ENCODE measurements at regions not wholly inside any gene's neighbourhood (a gene's known extent, or its start where the extent isn't known, plus 50 kb on each side); places are given as distances from the start of the nearest gene placed in this dataset.
A peak's percentile ranks its signal among the peaks of the same experiment; 100 is the strongest.

GRCh38 chr5:171528865-171529614 lies 109.6 kb downstream of the FGF18 start:
- no peak for DNase-seq
- TF ChIP-seq CTCF (IDR thresholded peaks at IDR 0.05): no peak
- Mint-ChIP-seq H3K27me3 (ENCODE audit: low read depth, poor library complexity) (peaks cover 11% of the 10 kb centered on the region), H3K36me3 (ENCODE audit: low read depth) (no peaks in the 10 kb centered on the region), H3K4me3 (no peak overlapping the region), H3K4me1 (peaks cover 25% of the 10 kb centered on the region), H3K9me3 (no peaks in the 10 kb centered on the region), H3K27ac (no peak overlapping the region)

- H3K27ac Mint-ChIP-seq: no peak overlapping the region
- no peak overlapping the region for H3K4me3 Mint-ChIP-seq
- no peaks in the 10 kb centered on the region for H3K9me3 Mint-ChIP-seq
- no peak for TF ChIP-seq CTCF (IDR thresholded peaks at IDR 0.05)
- H3K27me3 Mint-ChIP-seq (ENCODE audit: low read depth, poor library complexity): peaks cover 11% of the 10 kb centered on the region
- peaks cover 34% of the 10 kb centered on the region for H3K4me1 Mint-ChIP-seq
- no peak for DNase-seq
- H3K36me3 Mint-ChIP-seq (ENCODE audit: low read depth): no peaks in the 10 kb centered on the region
Measured at GRCh38 chr5:171531638-171532037, 112.2 kb downstream of the FGF18 start.

GRCh38 chr5:171533153-171533552 lies 113.7 kb downstream of the FGF18 start:
- DNase-seq: no peak
- Mint-ChIP-seq H3K4me1 (peaks cover 49% of the 10 kb centered on the region), H3K27ac (no peak overlapping the region), H3K4me3 (no peak overlapping the region), H3K9me3 (peaks cover 6% of the 10 kb centered on the region), H3K36me3 (ENCODE audit: low read depth) (no peaks in the 10 kb centered on the region), H3K27me3 (ENCODE audit: low read depth, poor library complexity) (peaks cover 9% of the 10 kb centered on the region)
- TF ChIP-seq CTCF (IDR thresholded peaks at IDR 0.05): no peak

- Mint-ChIP-seq H3K36me3 (ENCODE audit: low read depth) (no peaks in the 10 kb centered on the region), H3K9me3 (peaks cover 6% of the 10 kb centered on the region), H3K27ac (no peak overlapping the region), H3K4me3 (no peak overlapping the region), H3K4me1 (peaks cover 58% of the 10 kb centered on the region), H3K27me3 (ENCODE audit: low read depth, poor library complexity) (peaks cover 6% of the 10 kb centered on the region)
- no peak for TF ChIP-seq CTCF (IDR thresholded peaks at IDR 0.05)
- no peak for DNase-seq
Measured at GRCh38 chr5:171534043-171534895, 114.8 kb downstream of the FGF18 start.

- H3K4me3 Mint-ChIP-seq: peak overlapping the region; percentile 31
- H3K27me3 Mint-ChIP-seq (ENCODE audit: low read depth, poor library complexity): peaks cover 4% of the 10 kb centered on the region
- peaks cover 64% of the 10 kb centered on the region for H3K4me1 Mint-ChIP-seq
- no peak for TF ChIP-seq CTCF (IDR thresholded peaks at IDR 0.05)
- peaks cover 6% of the 10 kb centered on the region for H3K9me3 Mint-ChIP-seq
- H3K27ac Mint-ChIP-seq: no peak overlapping the region
- no peak for DNase-seq
- H3K36me3 Mint-ChIP-seq (ENCODE audit: low read depth): no peaks in the 10 kb centered on the region
Measured at GRCh38 chr5:171535162-171535561, 115.7 kb downstream of the FGF18 start.
